Breast epithelium (tissue), 3 donors: ENCODE measurements at regions not wholly inside any gene's neighbourhood (a gene's known extent, or its start where the extent isn't known, plus 50 kb on each side); places are given as distances from the start of the nearest gene placed in this dataset.
"Not testable (repeated sequence)": the region's sequence is repeated elsewhere in the genome, so short reads cannot be mapped to it uniquely, and the experiment has no call there.

Experiments used
- CTCF ChIP-seq, 3 donors: fragments of 450-650 bp; IDR thresholded peaks; one replicate each; pipeline ENCODE4 v1.5.1; 2016 to 2017; ENCODE audit warnings: antibody characterized with exemption in 3 of 3, mild to moderate bottlenecking in 3 of 3, moderate library complexity in 3 of 3
- POLR2A ChIP-seq: fragments of 450-650 bp; IDR thresholded peaks from one replicate; pipeline ENCODE4 v1.6.1; 2016; ENCODE audit warnings: antibody characterized with exemption, mild to moderate bottlenecking, moderate library complexity
- POLR2AphosphoS5 ChIP-seq, 3 donors: sonication (generic); formaldehyde crosslinking; IDR thresholded peaks; one replicate each; pipeline ENCODE4 v1.6.1; 2017; ENCODE audit warnings: antibody characterized with exemption in 3 of 3

DNA sequence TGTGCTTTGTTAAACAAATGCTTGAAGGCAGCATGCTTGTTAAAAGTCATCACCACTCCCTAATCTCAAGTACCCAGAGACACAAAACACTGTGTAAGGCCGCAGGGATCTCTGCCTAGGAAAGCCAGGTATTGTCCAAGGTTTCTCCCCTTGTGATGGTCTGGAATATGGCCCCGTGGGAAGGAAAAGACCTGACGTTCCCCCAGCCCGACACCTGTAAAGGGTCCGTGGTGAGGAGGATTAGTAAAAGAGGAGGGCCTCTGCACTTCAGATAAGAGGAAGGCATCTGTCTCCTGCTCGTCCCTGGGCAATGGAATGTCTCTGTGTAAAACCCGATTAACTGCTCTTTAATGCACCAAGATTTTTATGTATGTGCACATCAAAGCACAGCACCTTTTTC lies 49.9 kb upstream of the ZNF527 start:
- not testable (repeated sequence) for TF ChIP-seq CTCF (IDR thresholded peaks at IDR 0.05); POLR2A; POLR2AphosphoS5 (IDR thresholded peaks at IDR 0.05)
